ENCODE measurements at regions not wholly inside any gene's neighbourhood (a gene's known extent, or its start where the extent isn't known, plus 50 kb on each side); places are given as distances from the start of the nearest gene placed in this dataset.
"Not testable (repeated sequence)": the region's sequence is repeated elsewhere in the genome, so short reads cannot be mapped to it uniquely, and the experiment has no call there.

- Mint-ChIP-seq H3K27ac (no peak overlapping the region), H3K4me1 (no peaks in the 10 kb centered on the region), H3K9me3 (peaks cover 2% of the 10 kb centered on the region), H3K27me3 (ENCODE audit: low read depth) (no peaks in the 10 kb centered on the region), H3K36me3 (no peaks in the 10 kb centered on the region), H3K4me3 (no peak overlapping the region)
- no peak for TF ChIP-seq CTCF (IDR thresholded peaks at IDR 0.05; ENCODE audit: unreplicated experiment)
- no peak for DNase-seq (ENCODE audit: low spot score in 2 of 2, unreplicated experiment in 2 of 2)
Observed at GRCh38 chrX:96474029-96474740, 210.5 kb upstream of the DIAPH2 start.

GRCh38 chrX:96474741-96475125, 209.9 kb upstream of the DIAPH2 start:
- DNase-seq (ENCODE audit: low spot score in 2 of 2, unreplicated experiment in 2 of 2), result no peak
- no peaks in the 10 kb centered on the region for H3K36me3 Mint-ChIP-seq
- no peaks in the 10 kb centered on the region for H3K27me3 Mint-ChIP-seq (ENCODE audit: low read depth)
- no peak overlapping the region for H3K4me3 Mint-ChIP-seq
- peaks cover 6% of the 10 kb centered on the region for H3K9me3 Mint-ChIP-seq
- H3K27ac Mint-ChIP-seq, result no peak overlapping the region
- no peak for TF ChIP-seq CTCF (IDR thresholded peaks at IDR 0.05; ENCODE audit: unreplicated experiment)
- H3K4me1 Mint-ChIP-seq, result no peaks in the 10 kb centered on the region

- Mint-ChIP-seq H3K9me3 (peaks cover 17% of the 10 kb centered on the region), H3K27ac (no peak overlapping the region)
- no peak for DNase-seq (ENCODE audit: low spot score in 2 of 2, unreplicated experiment in 2 of 2)
Observed at GRCh38 chrX:96480081-96480480, 204.6 kb upstream of the DIAPH2 start.

GRCh38 chrX:96481831-96482230, 202.8 kb upstream of the DIAPH2 start:
- no peaks in the 10 kb centered on the region for H3K36me3 Mint-ChIP-seq
- no peak overlapping the region for H3K27ac Mint-ChIP-seq
- TF ChIP-seq CTCF (IDR thresholded peaks at IDR 0.05; ENCODE audit: unreplicated experiment), result no peak
- H3K4me3 Mint-ChIP-seq, result no peak overlapping the region
- H3K9me3 Mint-ChIP-seq, result peaks cover 17% of the 10 kb centered on the region
- no peak for DNase-seq (ENCODE audit: low spot score in 2 of 2, unreplicated experiment in 2 of 2)
- no peaks in the 10 kb centered on the region for H3K27me3 Mint-ChIP-seq (ENCODE audit: low read depth)
- peaks cover 3% of the 10 kb centered on the region for H3K4me1 Mint-ChIP-seq

More at GRCh38 chrX:96480081-96480480, 204.6 kb upstream of the DIAPH2 start:
- Mint-ChIP-seq H3K4me3 (no peak overlapping the region), H3K27me3 (ENCODE audit: low read depth) (no peaks in the 10 kb centered on the region), H3K36me3 (no peaks in the 10 kb centered on the region), H3K4me1 (peaks cover 3% of the 10 kb centered on the region)
- TF ChIP-seq CTCF (IDR thresholded peaks at IDR 0.05; ENCODE audit: unreplicated experiment), result no peak

- H3K36me3 Mint-ChIP-seq, result no peaks in the 10 kb centered on the region
- no peak for DNase-seq (ENCODE audit: low spot score in 2 of 2, unreplicated experiment in 2 of 2)
- H3K27me3 Mint-ChIP-seq (ENCODE audit: low read depth), result no peaks in the 10 kb centered on the region
- H3K4me3 Mint-ChIP-seq, result no peak overlapping the region
- H3K9me3 Mint-ChIP-seq, result peaks cover 17% of the 10 kb centered on the region
- H3K4me1 Mint-ChIP-seq, result peaks cover 3% of the 10 kb centered on the region
- no peak for TF ChIP-seq CTCF (IDR thresholded peaks at IDR 0.05; ENCODE audit: unreplicated experiment)
- H3K27ac Mint-ChIP-seq, result no peak overlapping the region
Observed at GRCh38 chrX:96483647-96484160, 200.9 kb upstream of the DIAPH2 start.

GRCh38 chrX:96486687-96487086, 198.0 kb upstream of the DIAPH2 start:
- not testable (repeated sequence) for H3K36me3 Mint-ChIP-seq; H3K4me1 Mint-ChIP-seq; H3K27ac Mint-ChIP-seq; H3K4me3 Mint-ChIP-seq; H3K27me3 Mint-ChIP-seq (ENCODE audit: low read depth); DNase-seq (ENCODE audit: low spot score in 2 of 2, unreplicated experiment in 2 of 2)
- peaks cover 14% of the 10 kb centered on the region for H3K9me3 Mint-ChIP-seq

All from mesothelial cell of epicardium (in vitro differentiated cells).